ENCODE measurements at regions not wholly inside any gene's neighbourhood (a gene's known extent, or its start where the extent isn't known, plus 50 kb on each side); places are given as distances from the start of the nearest gene placed in this dataset.

DNA sequence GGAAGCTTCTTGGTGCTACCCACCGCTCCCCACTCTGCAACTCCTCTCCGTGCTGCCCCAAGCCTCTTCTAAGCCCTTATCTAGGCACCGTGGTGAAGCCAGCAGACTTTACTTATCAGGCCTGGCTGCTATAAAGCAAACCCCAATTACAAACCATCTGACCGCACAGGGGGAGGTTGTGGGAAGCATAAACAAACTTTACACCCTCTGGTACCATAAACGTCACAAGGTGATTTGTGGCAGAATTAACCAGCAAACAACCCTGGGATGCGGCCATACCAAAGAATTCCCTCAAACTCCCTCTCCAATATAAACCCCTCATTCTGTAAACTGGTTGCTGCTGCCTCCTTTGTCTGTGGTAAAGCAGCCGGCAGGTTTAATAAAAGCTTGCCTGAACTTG lies 55.2 kb downstream of the MAGEC2 start:
- Histone ChIP-seq H3K27me3 (no peaks in the 10 kb centered on the region), H3K9me3 (no peaks in the 10 kb centered on the region), H3K4me1 (no peaks in the 10 kb centered on the region), H3K4me3 (no peak overlapping the region), H3K36me3 (no peaks in the 10 kb centered on the region), H3K27ac (no peak overlapping the region)
- WGBS, 2 donors (ENCODE audit: low coverage in 1 of 2): 0 to 53% methylated on average over 1 to 3 of the region's 7 CpGs
- ATAC-seq: no peak
- TF ChIP-seq, protein P1, sequence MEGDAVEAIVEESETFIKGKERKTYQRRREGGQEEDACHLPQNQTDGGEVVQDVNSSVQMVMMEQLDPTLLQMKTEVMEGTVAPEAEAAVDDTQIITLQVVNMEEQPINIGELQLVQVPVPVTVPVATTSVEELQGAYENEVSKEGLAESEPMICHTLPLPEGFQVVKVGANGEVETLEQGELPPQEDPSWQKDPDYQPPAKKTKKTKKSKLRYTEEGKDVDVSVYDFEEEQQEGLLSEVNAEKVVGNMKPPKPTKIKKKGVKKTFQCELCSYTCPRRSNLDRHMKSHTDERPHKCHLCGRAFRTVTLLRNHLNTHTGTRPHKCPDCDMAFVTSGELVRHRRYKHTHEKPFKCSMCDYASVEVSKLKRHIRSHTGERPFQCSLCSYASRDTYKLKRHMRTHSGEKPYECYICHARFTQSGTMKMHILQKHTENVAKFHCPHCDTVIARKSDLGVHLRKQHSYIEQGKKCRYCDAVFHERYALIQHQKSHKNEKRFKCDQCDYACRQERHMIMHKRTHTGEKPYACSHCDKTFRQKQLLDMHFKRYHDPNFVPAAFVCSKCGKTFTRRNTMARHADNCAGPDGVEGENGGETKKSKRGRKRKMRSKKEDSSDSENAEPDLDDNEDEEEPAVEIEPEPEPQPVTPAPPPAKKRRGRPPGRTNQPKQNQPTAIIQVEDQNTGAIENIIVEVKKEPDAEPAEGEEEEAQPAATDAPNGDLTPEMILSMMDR (IDR thresholded peaks at IDR 0.05): no peak
- TF ChIP-seq EP300 (IDR thresholded peaks at IDR 0.05) (no peak), POLR2A (IDR thresholded peaks at IDR 0.05) (no peak), POLR2AphosphoS5 (IDR thresholded peaks at IDR 0.05) (no peak)

- 77% methylated on average over 2 of the region's 2 CpGs; no CpG with 5 or more reads in 1 of the 2 donors for WGBS, 2 donors (ENCODE audit: low coverage in 1 of 2)
- no peak for ATAC-seq
- Histone ChIP-seq H3K36me3 (no peaks in the 10 kb centered on the region), H3K27me3 (no peaks in the 10 kb centered on the region), H3K9me3 (no peaks in the 10 kb centered on the region), H3K4me1 (no peaks in the 10 kb centered on the region), H3K27ac (no peak overlapping the region), H3K4me3 (no peak overlapping the region)
- TF ChIP-seq EP300 (IDR thresholded peaks at IDR 0.05) (no peak), POLR2A (IDR thresholded peaks at IDR 0.05) (no peak), POLR2AphosphoS5 (IDR thresholded peaks at IDR 0.05) (no peak)
- TF ChIP-seq, protein P1 (IDR thresholded peaks at IDR 0.05): no peak
Observed at GRCh38 chrX:142134533-142134932, 70.6 kb downstream of the MAGEC2 start.

GRCh38 chrX:142096253-142096652 lies 108.8 kb downstream of the MAGEC2 start:
- TF ChIP-seq POLR2AphosphoS5 (IDR thresholded peaks at IDR 0.05) (no peak), POLR2A (IDR thresholded peaks at IDR 0.05) (no peak), EP300 (IDR thresholded peaks at IDR 0.05) (no peak)
- TF ChIP-seq, protein P1 (IDR thresholded peaks at IDR 0.05): no peak
- H3K27ac ChIP-seq: no peak overlapping the region
- 70% methylated on average over 1 of the region's 1 CpG; no CpG with 5 or more reads in 1 of the 2 donors for WGBS, 2 donors (ENCODE audit: low coverage in 1 of 2)
- no peaks in the 10 kb centered on the region for H3K27me3 ChIP-seq
- H3K4me1 ChIP-seq: no peaks in the 10 kb centered on the region
- no peaks in the 10 kb centered on the region for H3K9me3 ChIP-seq
- H3K36me3 ChIP-seq: no peaks in the 10 kb centered on the region
- H3K4me3 ChIP-seq: no peak overlapping the region
- no peak for ATAC-seq

DNA sequence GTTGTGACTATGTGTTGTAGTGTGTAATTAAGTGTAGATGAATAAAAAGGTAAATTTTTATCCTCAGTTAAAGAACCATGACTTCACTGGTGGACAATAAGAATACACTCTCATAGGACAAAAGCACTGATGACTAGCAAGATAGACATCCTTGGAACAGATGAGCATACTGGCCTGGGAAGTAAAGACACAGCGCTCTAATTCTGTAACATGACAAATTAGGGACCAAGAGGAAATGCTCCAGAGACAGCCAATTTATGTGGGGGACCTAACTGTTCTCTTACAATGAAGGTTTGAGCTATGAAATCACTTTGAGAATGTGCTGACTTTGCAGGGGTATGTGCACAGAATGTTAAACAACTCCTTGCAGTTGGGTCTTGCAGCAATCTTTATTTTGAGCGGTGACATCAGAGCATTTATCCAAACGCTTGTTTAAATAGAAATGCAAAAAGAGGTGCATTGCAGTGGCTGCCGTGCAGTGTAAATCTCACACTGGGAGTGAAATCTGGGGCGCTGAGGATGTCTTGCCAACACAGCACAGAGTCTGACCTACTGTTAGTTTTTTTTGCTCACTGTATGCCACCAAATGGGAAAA lies 109.3 kb downstream of the MAGEC2 start:
- 26 to 52% methylated on average over 3 to 5 of the region's 5 CpGs for WGBS, 2 donors (ENCODE audit: low coverage in 1 of 2)
- Histone ChIP-seq H3K4me3 (no peak overlapping the region), H3K27ac (no peak overlapping the region), H3K36me3 (no peaks in the 10 kb centered on the region), H3K27me3 (no peaks in the 10 kb centered on the region), H3K9me3 (no peaks in the 10 kb centered on the region), H3K4me1 (no peaks in the 10 kb centered on the region)
- ATAC-seq: no peak
- TF ChIP-seq POLR2A (IDR thresholded peaks at IDR 0.05): no peak
- TF ChIP-seq, protein P1 (IDR thresholded peaks at IDR 0.05): no peak
- no peak for TF ChIP-seq EP300 (IDR thresholded peaks at IDR 0.05)
- no peak for TF ChIP-seq POLR2AphosphoS5 (IDR thresholded peaks at IDR 0.05)

GRCh38 chrX:142089193-142089592 lies 115.9 kb downstream of the MAGEC2 start:
- no peak overlapping the region for H3K27ac ChIP-seq
- H3K4me1 ChIP-seq: no peaks in the 10 kb centered on the region
- no peaks in the 10 kb centered on the region for H3K36me3 ChIP-seq
- 13 to 36% methylated on average over 1 of the region's 1 CpG for WGBS, 2 donors (ENCODE audit: low coverage in 1 of 2)
- no peak overlapping the region for H3K4me3 ChIP-seq
- TF ChIP-seq POLR2AphosphoS5 (IDR thresholded peaks at IDR 0.05): no peak
- TF ChIP-seq, protein P1 (IDR thresholded peaks at IDR 0.05): peak in 2 of 4 experiments; percentile 4 to 20
- no peaks in the 10 kb centered on the region for H3K9me3 ChIP-seq
- no peaks in the 10 kb centered on the region for H3K27me3 ChIP-seq
- ATAC-seq: no peak
